ENCODE measurements at regions not wholly inside any gene's neighbourhood (a gene's known extent, or its start where the extent isn't known, plus 50 kb on each side); places are given as distances from the start of the nearest gene placed in this dataset.

GRCh38 chr3:178440043-178440442, 96.2 kb upstream of the KCNMB2 start:
- no peak for TF ChIP-seq POLR2A (IDR thresholded peaks at IDR 0.05)
- TF ChIP-seq CTCF (IDR thresholded peaks at IDR 0.05 in 4 of 5, conservative IDR thresholded peaks at IDR 0.05 in 1 of 5): no peak
